Right atrium auricular region (tissue), 2 donors: ENCODE measurements at regions not wholly inside any gene's neighbourhood (a gene's known extent, or its start where the extent isn't known, plus 50 kb on each side); places are given as distances from the start of the nearest gene placed in this dataset.

Experiments
- DNase-seq: peaks from one replicate; pipeline ENCODE4 v3.0.0-alpha.2; 2019; ENCODE audit warnings: low spot score
- H3K27ac ChIP-seq, 2 donors: fragments of 200-600 bp; sonication (generic); 1 replicate in 1 of 2; 2 replicates in 1 of 2; pipeline ENCODE4 v1.5.1; 2016 to 2019
- H3K27me3 ChIP-seq, 2 donors: fragments of 200-600 bp; sonication (generic); one replicate each; pipeline versions ENCODE4 v1.5.1 to v1.6.0; 2017 to 2019
- H3K36me3 ChIP-seq: fragments of 200-600 bp; sonication (generic); one replicate; pipeline ENCODE4 v1.5.1; 2016
- H3K4me1 ChIP-seq, 2 donors: fragments of 200-600 bp; sonication (generic); one replicate each; pipeline versions ENCODE4 v1.5.1 to v1.6.0; 2017 to 2019
- H3K4me3 ChIP-seq, 2 donors: fragments of 200-600 bp; sonication (generic); 1 replicate in 1 of 2; 2 replicates in 1 of 2; pipeline ENCODE4 v1.5.1; 2017 to 2019; ENCODE audit warnings: mild to moderate bottlenecking in 1 of 2, moderate library complexity in 1 of 2
- H3K9me3 ChIP-seq, 2 donors: fragments of 200-600 bp; sonication (generic); one replicate each; pipeline ENCODE4 v1.5.1; 2019
- TF ChIP-seq, protein P1 (sequence below), 2 donors: fragments of 200-600 bp; sonication (generic); IDR thresholded peaks; one replicate each; pipeline ENCODE4 v1.5.1; 2019; ENCODE audit warnings: antibody characterized with exemption in 2 of 2

- Histone ChIP-seq H3K9me3 (peaks cover 0 to 6% of the 10 kb centered on the region in 2 donors), H3K27ac (no peak overlapping the region), H3K4me1 (no peaks in the 10 kb centered on the region), H3K36me3 (no peaks in the 10 kb centered on the region), H3K4me3 (no peak overlapping the region), H3K27me3 (no peaks in the 10 kb centered on the region)
- TF ChIP-seq, protein P1, sequence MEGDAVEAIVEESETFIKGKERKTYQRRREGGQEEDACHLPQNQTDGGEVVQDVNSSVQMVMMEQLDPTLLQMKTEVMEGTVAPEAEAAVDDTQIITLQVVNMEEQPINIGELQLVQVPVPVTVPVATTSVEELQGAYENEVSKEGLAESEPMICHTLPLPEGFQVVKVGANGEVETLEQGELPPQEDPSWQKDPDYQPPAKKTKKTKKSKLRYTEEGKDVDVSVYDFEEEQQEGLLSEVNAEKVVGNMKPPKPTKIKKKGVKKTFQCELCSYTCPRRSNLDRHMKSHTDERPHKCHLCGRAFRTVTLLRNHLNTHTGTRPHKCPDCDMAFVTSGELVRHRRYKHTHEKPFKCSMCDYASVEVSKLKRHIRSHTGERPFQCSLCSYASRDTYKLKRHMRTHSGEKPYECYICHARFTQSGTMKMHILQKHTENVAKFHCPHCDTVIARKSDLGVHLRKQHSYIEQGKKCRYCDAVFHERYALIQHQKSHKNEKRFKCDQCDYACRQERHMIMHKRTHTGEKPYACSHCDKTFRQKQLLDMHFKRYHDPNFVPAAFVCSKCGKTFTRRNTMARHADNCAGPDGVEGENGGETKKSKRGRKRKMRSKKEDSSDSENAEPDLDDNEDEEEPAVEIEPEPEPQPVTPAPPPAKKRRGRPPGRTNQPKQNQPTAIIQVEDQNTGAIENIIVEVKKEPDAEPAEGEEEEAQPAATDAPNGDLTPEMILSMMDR (IDR thresholded peaks at IDR 0.05), result no peak
- no peak for DNase-seq
Observed at GRCh38 chrX:84611843-84612636, 109.8 kb upstream of the HDX start.

GRCh38 chrX:84634201-84634782 lies 132.0 kb upstream of the HDX start:
- H3K27ac ChIP-seq, result no peak overlapping the region
- H3K27me3 ChIP-seq, result no peaks in the 10 kb centered on the region
- TF ChIP-seq, protein P1 (IDR thresholded peaks at IDR 0.05), result no peak
- DNase-seq, result no peak
- no peaks in the 10 kb centered on the region for H3K4me1 ChIP-seq
- no peaks in the 10 kb centered on the region for H3K9me3 ChIP-seq
- H3K36me3 ChIP-seq, result no peaks in the 10 kb centered on the region
- H3K4me3 ChIP-seq, result no peak overlapping the region

DNA sequence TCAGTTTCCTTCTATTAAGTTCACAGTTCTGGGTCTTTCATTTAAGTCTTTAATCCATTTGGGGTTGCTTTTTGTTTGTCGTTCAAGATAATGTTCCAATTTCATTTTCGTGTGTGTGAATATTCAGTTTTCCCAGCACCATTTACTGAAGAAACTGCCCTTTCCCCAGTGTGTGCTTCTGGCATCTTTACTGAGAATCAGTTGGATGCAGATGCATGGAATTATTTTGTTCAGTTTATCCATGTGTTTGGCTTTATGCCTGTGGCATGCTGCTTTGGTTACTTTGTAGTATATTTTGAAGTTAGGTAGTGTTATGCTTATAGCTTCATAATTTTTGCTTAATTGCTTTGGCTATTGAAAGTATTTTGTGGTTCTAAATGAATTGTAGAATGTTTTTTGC lies 163.8 kb upstream of the HDX start:
- H3K4me3 ChIP-seq, result no peak overlapping the region
- DNase-seq, result no peak
- TF ChIP-seq, protein P1 (IDR thresholded peaks at IDR 0.05), result no peak
- no peak overlapping the region for H3K27ac ChIP-seq
- H3K9me3 ChIP-seq, result no peaks in the 10 kb centered on the region
- no peaks in the 10 kb centered on the region for H3K4me1 ChIP-seq
- no peaks in the 10 kb centered on the region for H3K27me3 ChIP-seq
- no peaks in the 10 kb centered on the region for H3K36me3 ChIP-seq

DNA sequence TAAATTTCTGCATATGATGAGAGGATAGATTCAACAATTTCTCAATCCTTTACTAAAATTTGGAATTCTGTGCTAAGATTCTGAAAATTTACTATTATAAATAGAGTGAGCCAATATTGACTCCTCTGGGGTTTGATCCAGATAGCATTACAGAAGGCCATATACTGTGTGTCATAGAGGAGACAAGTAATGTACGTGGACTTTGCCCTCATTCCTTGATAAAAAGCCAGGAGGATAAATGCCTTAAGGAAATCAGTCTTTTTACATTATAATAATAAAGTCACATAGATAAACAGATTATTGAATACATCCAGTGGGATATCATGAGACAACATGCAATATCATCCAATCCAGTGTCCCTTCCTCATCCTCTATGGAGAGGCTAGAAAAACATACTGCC lies 188.0 kb upstream of the HDX start:
- H3K36me3 ChIP-seq, result no peaks in the 10 kb centered on the region
- no peaks in the 10 kb centered on the region for H3K9me3 ChIP-seq
- TF ChIP-seq, protein P1 (IDR thresholded peaks at IDR 0.05), result no peak
- no peaks in the 10 kb centered on the region for H3K27me3 ChIP-seq
- no peak overlapping the region for H3K27ac ChIP-seq
- H3K4me3 ChIP-seq, result no peak overlapping the region
- DNase-seq, result no peak
- H3K4me1 ChIP-seq, result no peaks in the 10 kb centered on the region

- no peak overlapping the region for H3K4me3 ChIP-seq
- peaks cover 0 to 2% of the 10 kb centered on the region in 2 donors for H3K27me3 ChIP-seq
- no peaks in the 10 kb centered on the region for H3K36me3 ChIP-seq
- H3K27ac ChIP-seq, result no peak overlapping the region
- no peaks in the 10 kb centered on the region for H3K9me3 ChIP-seq
- no peak for DNase-seq
- H3K4me1 ChIP-seq, result no peaks in the 10 kb centered on the region
- TF ChIP-seq, protein P1 (IDR thresholded peaks at IDR 0.05), result no peak
Observed at GRCh38 chrX:84709987-84710386, 207.7 kb upstream of the HDX start.
